ENCODE measurements at regions not wholly inside any gene's neighbourhood (a gene's known extent, or its start where the extent isn't known, plus 50 kb on each side); places are given as distances from the start of the nearest gene placed in this dataset.

DNA sequence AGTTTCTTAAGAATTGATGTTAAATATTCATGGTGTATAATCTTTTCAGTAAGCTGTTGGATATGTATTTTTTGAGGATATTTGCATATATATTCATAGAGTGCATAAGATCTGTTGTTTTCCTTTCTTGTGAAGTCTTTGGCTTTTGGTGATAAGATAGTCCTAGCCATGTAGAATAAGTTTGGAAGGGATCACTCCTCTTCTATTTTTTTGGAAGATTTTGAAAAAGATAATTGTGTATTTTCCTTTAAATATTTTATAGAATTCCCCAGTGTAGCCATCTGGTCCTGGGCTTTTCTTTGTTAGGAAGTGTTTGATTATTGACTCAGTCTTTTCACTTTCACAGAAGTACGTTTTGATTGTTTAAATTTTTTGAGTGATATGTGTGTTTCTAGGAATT, 318.8 kb upstream of the CDH10 start:
- TF ChIP-seq HDGF (IDR thresholded peaks at IDR 0.05; ENCODE audit: borderline replicate concordance), result no peak
- no peak for TF ChIP-seq ZNF384 (IDR thresholded peaks at IDR 0.05)
- TF ChIP-seq L3MBTL2 (conservative IDR thresholded peaks at IDR 0.05), result no peak
- TF ChIP-seq NFRKB (IDR thresholded peaks at IDR 0.05), result no peak
- TF ChIP-seq SUZ12 (IDR thresholded peaks at IDR 0.05), result no peak
- TF ChIP-seq LEF1 (IDR thresholded peaks at IDR 0.05; ENCODE audit: borderline replicate concordance), result no peak
- no peak for TF ChIP-seq FOXM1 (IDR thresholded peaks at IDR 0.05; ENCODE audit: borderline replicate concordance)
- TF ChIP-seq SP1 (IDR thresholded peaks at IDR 0.05), result no peak
